Choroid plexus epithelial cell (primary cell): ENCODE measurements at regions not wholly inside any gene's neighbourhood (a gene's known extent, or its start where the extent isn't known, plus 50 kb on each side); places are given as distances from the start of the nearest gene placed in this dataset.

Experiments used
- DNase-seq: peaks from one replicate; pipeline ENCODE4 v3.0.0-alpha.2; 2010; ENCODE audit warnings: low read depth
- H3K4me3 ChIP-seq: 2 replicates; pipeline ENCODE4 v1.5.1; 2011; ENCODE audit warnings: low read depth, mild to moderate bottlenecking, control low read depth, low read length, moderate library complexity
- CTCF ChIP-seq: conservative IDR thresholded peaks from 2 replicates; pipeline ENCODE4 v1.5.1; 2011; ENCODE audit warnings: low read depth, mild to moderate bottlenecking, control low read depth, inconsistent platforms, low read length, moderate library complexity

DNA sequence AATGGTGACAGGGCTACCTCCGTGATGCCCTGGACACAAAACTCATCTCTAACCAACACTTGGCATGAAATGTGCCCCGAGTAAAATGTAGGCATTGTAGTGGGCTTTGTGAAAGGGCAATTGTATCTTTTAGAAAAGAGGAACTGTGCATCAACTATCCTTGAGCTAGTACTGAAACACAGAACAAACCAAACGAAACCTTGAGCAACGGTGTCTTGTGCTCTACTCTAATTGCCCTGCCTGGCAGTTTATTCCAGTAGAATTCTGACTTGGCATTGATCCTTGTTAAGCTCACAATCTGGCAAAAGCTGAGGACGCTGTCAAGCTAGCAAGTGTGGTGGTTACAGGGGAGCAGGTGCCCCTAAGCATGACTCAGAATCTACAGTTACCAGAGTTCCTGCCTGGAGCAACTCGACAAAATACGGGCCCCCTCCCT is 707.1 kb upstream of the SPRY2 start:
- no peak for TF ChIP-seq CTCF

GRCh38 chr13:81041761-81042160 is 700.8 kb upstream of the SPRY2 start:
- no peak for TF ChIP-seq CTCF
- H3K4me3 ChIP-seq = no peak overlapping the region
- DNase-seq = no peak

More for the DNA sequence above, 707.1 kb upstream of the SPRY2 start:
- no peak overlapping the region for H3K4me3 ChIP-seq
- DNase-seq = no peak

DNA sequence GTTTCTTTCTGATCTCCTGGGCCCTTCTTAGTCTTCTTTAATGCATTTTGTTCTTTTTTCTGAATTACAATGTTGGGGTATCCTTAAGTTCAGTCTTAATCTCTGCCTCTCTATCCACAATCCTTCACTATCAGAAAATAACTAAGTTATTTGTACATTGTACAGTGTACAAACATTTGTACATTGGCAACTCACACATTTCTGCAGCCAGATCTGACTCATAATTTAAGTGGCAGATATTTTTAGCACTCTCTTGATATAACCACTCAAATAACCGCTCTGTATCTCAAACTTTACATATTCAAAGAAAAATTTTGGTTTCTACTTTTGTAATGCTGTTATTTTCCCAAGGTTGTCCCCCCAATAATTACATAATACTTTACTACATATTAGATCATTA is 691.1 kb upstream of the SPRY2 start:
- no peak overlapping the region for H3K4me3 ChIP-seq
- no peak for DNase-seq
- TF ChIP-seq CTCF = no peak

DNA sequence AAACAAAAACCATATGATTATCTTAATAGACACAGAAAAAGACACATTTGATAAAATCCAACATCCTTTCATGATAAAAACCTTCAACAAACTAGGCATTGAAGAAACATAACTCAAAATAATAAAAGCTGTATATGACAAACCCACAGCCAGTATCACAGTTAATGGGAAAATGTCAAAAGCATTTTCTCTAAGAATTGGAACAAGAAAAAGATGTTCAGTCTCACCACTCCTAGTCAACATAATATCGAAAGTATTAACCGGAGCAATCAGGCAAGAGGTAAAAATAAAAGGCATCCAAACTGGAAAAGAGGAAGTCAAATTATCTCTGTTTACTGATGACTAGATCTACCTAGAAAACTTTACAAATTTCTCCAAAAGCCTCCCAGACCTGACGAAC is 684.2 kb upstream of the SPRY2 start:
- no peak for DNase-seq
- no peak for TF ChIP-seq CTCF
- no peak overlapping the region for H3K4me3 ChIP-seq

GRCh38 chr13:81021284-81021840 is 680.4 kb upstream of the SPRY2 start:
- no peak for DNase-seq
- no peak for TF ChIP-seq CTCF
- H3K4me3 ChIP-seq = no peak overlapping the region

GRCh38 chr13:81020010-81020409 is 679.1 kb upstream of the SPRY2 start:
- DNase-seq = no peak
- TF ChIP-seq CTCF = no peak
- no peak overlapping the region for H3K4me3 ChIP-seq

GRCh38 chr13:81018936-81019335 is 678.0 kb upstream of the SPRY2 start:
- H3K4me3 ChIP-seq = no peak overlapping the region
- no peak for DNase-seq
- TF ChIP-seq CTCF = no peak
